Keratinocyte (primary cell): ENCODE measurements at regions not wholly inside any gene's neighbourhood (a gene's known extent, or its start where the extent isn't known, plus 50 kb on each side); places are given as distances from the start of the nearest gene placed in this dataset.

Experiments used
- DNase-seq: peaks from one replicate; pipeline ENCODE4 v3.0.0-alpha.2; 2011; ENCODE audit warnings: low read depth, missing footprints, low spot score
- FAIRE-seq: peaks from 2 replicates; lab custom pipeline; 2011; peaks lifted over from hg19 to GRCh38; lab: Jason Lieb, UNC
- H2AFZ ChIP-seq: 2 replicates; pipeline ENCODE4 v1.6.0; 2012; ENCODE audit warnings: low read length, control low read depth, inconsistent platforms; ENCODE audit not compliant: control insufficient read depth
- H3K27ac ChIP-seq: 2 replicates; pipeline ENCODE4 v1.5.1; 2011; ENCODE audit warnings: low read length; ENCODE audit not compliant: control insufficient read depth, insufficient read depth
- H3K27me3 ChIP-seq: 3 replicates; pipeline ENCODE4 v1.6.0; 2011; ENCODE audit warnings: low read length; ENCODE audit not compliant: control insufficient read depth, insufficient read depth; ENCODE audit errors: extremely low read depth
- H3K36me3 ChIP-seq, 2 experiments: 2 replicates in 1 of 2; 3 replicates in 1 of 2; pipeline ENCODE4 v1.5.1; 2011; ENCODE audit warnings: low read length in 2 of 2, mild to moderate bottlenecking in 1 of 2; ENCODE audit not compliant: control insufficient read depth in 2 of 2, insufficient read depth in 2 of 2; ENCODE audit errors: extremely low read depth in 1 of 2
- H3K4me1 ChIP-seq: 3 replicates; pipeline ENCODE4 v1.5.1; 2011; ENCODE audit warnings: low read length; ENCODE audit not compliant: control insufficient read depth, insufficient read depth; ENCODE audit errors: extremely low read depth
- H3K4me2 ChIP-seq: 3 replicates; pipeline ENCODE4 v1.6.0; 2011; ENCODE audit warnings: low read depth, low read length; ENCODE audit not compliant: control insufficient read depth, insufficient read depth; ENCODE audit errors: extremely low read depth
- H3K4me3 ChIP-seq, 3 experiments: fragments of 200-600 bp in 1 of 3; sonication (generic) in 1 of 3; 2 replicates in 2 of 3; 3 replicates in 1 of 3; pipeline ENCODE4 v1.5.1; 2011 to 2016; ENCODE audit warnings: low read length in 3 of 3, mild to moderate bottlenecking in 3 of 3, control low read depth in 2 of 3, inconsistent platforms in 1 of 3, low read depth in 1 of 3, mixed read lengths in 1 of 3, mixed run types in 1 of 3, moderate library complexity in 1 of 3; ENCODE audit not compliant: control insufficient read depth in 2 of 3, insufficient read depth in 2 of 3; ENCODE audit errors: extremely low read depth in 1 of 3
- H3K79me2 ChIP-seq: 2 replicates; pipeline ENCODE4 v1.6.0; 2012; ENCODE audit warnings: low read length; ENCODE audit not compliant: control insufficient read depth, insufficient read depth
- H3K9ac ChIP-seq: 3 replicates; pipeline ENCODE4 v1.6.0; 2011; ENCODE audit warnings: low read length; ENCODE audit not compliant: control insufficient read depth, insufficient read depth; ENCODE audit errors: extremely low read depth
- H3K9me1 ChIP-seq: 3 replicates; pipeline ENCODE4 v1.6.0; 2011; ENCODE audit warnings: low read length; ENCODE audit not compliant: control insufficient read depth, insufficient read depth; ENCODE audit errors: extremely low read depth
- H3K9me3 ChIP-seq: 2 replicates; pipeline ENCODE4 v1.5.1; 2012; ENCODE audit warnings: low read depth, low read length; ENCODE audit not compliant: control insufficient read depth
- H4K20me1 ChIP-seq: 3 replicates; pipeline ENCODE4 v1.6.0; 2011; ENCODE audit warnings: low read length; ENCODE audit not compliant: control insufficient read depth, insufficient read depth; ENCODE audit errors: extremely low read depth
- EZH2 ChIP-seq: IDR thresholded peaks from one replicate; pipeline ENCODE4 v1.6.1; 2012; ENCODE audit warnings: inconsistent platforms, mild to moderate bottlenecking, low read length, moderate library complexity
- dilution Hi-C: fragments of 300-500 bp; cut with MboI; formaldehyde crosslinking; loops from one replicate; pipeline ENCODE4 v1.7.0; 2020; ENCODE audit warnings: low sequenced_read_pairs; ENCODE audit not compliant: extremely low pct_ligation_motif_present
- TF ChIP-seq, protein P1 (sequence below), 3 experiments: IDR thresholded peaks in 1 of 3; conservative IDR thresholded peaks in 1 of 3; optimal IDR thresholded peaks in 1 of 3; 2 replicates in 2 of 3; 3 replicates in 1 of 3; pipeline versions ENCODE3 to v1.5.1; 2011; ENCODE audit warnings: low read length in 3 of 3, mild to moderate bottlenecking in 3 of 3, moderate library complexity in 2 of 3, control low read depth in 1 of 3, inconsistent platforms in 1 of 3; ENCODE audit not compliant: insufficient read depth in 2 of 3; ENCODE audit errors: extremely low read depth in 1 of 3

DNA sequence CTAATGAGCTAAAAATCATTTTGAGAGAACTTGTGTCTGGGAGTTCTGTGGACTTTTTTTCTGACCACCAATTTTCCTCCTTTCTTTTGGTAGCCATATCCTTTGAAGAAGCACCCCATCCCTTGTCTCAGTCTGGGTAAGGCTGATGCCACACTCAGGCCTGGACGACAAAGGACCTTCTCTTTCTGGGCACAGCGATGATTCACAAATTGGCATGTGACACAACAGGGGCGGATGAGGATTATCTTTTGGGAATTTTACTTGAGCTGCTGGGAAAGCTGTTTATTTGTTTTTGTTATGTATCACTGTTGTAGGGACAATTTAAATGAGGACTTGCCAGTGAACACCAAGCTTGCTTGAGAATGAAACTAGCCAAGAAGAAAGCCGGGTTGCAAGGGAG is 233.4 kb upstream of the HAND2 start:
- no peaks in the 10 kb centered on the region for H3K9me3 ChIP-seq
- H3K4me3 ChIP-seq, result no peak overlapping the region
- H3K27me3 ChIP-seq, result no peaks in the 10 kb centered on the region
- H4K20me1 ChIP-seq, result no peaks in the 10 kb centered on the region
- dilution Hi-C loops, result no loop called here
- no peak overlapping the region for H3K9ac ChIP-seq
- no peak for FAIRE-seq
- no peaks in the 10 kb centered on the region for H3K79me2 ChIP-seq
- TF ChIP-seq, protein P1, sequence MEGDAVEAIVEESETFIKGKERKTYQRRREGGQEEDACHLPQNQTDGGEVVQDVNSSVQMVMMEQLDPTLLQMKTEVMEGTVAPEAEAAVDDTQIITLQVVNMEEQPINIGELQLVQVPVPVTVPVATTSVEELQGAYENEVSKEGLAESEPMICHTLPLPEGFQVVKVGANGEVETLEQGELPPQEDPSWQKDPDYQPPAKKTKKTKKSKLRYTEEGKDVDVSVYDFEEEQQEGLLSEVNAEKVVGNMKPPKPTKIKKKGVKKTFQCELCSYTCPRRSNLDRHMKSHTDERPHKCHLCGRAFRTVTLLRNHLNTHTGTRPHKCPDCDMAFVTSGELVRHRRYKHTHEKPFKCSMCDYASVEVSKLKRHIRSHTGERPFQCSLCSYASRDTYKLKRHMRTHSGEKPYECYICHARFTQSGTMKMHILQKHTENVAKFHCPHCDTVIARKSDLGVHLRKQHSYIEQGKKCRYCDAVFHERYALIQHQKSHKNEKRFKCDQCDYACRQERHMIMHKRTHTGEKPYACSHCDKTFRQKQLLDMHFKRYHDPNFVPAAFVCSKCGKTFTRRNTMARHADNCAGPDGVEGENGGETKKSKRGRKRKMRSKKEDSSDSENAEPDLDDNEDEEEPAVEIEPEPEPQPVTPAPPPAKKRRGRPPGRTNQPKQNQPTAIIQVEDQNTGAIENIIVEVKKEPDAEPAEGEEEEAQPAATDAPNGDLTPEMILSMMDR (optimal IDR thresholded peaks at IDR 0.05 in 1 of 3, IDR thresholded peaks at IDR 0.05 in 1 of 3, conservative IDR thresholded peaks at IDR 0.05 in 1 of 3; ENCODE audit: extremely low read depth in 1 of 3, insufficient read depth in 2 of 3, low read length in 3 of 3), result no peak
- no peak for TF ChIP-seq EZH2
- H2AFZ ChIP-seq, result no peak overlapping the region
- no peaks in the 10 kb centered on the region for H3K4me1 ChIP-seq
- H3K27ac ChIP-seq, result no peak overlapping the region
- H3K4me2 ChIP-seq, result no peak overlapping the region
- DNase-seq, result no peak
- no peaks in the 10 kb centered on the region for H3K36me3 ChIP-seq
- H3K9me1 ChIP-seq, result no peaks in the 10 kb centered on the region

DNA sequence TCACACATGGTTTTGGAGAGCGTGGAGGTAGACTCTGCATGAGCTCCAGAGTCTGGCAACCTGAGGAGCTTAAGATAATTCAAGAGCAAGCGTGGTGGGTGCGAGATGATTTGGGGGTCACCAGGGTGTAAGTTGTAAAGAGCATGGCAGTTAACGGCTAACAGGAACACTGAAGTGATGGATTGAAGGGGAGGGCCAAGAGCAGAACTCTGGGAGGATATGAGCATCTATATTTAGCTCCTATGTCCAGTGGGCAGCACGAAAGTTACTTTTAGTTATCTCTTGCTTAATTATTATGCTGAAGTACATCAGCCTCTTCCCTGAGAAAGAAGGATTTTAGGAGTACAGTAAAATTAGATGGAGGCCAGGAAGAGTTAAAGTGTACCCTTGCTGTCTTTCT is 231.9 kb upstream of the HAND2 start:
- FAIRE-seq, result no peak
- dilution Hi-C loops, result no loop called here

More for the DNA sequence above, 231.9 kb upstream of the HAND2 start:
- H3K27me3 ChIP-seq, result no peaks in the 10 kb centered on the region
- H2AFZ ChIP-seq, result no peak overlapping the region
- DNase-seq, result no peak
- H3K79me2 ChIP-seq, result no peaks in the 10 kb centered on the region
- TF ChIP-seq, protein P1 (optimal IDR thresholded peaks at IDR 0.05 in 1 of 3, IDR thresholded peaks at IDR 0.05 in 1 of 3, conservative IDR thresholded peaks at IDR 0.05 in 1 of 3; ENCODE audit: extremely low read depth in 1 of 3, insufficient read depth in 2 of 3, low read length in 3 of 3), result no peak
- TF ChIP-seq EZH2, result no peak
- H3K27ac ChIP-seq, result no peak overlapping the region
- H3K9me3 ChIP-seq, result no peaks in the 10 kb centered on the region
- H3K36me3 ChIP-seq, result no peaks in the 10 kb centered on the region
- H3K4me3 ChIP-seq, result no peak overlapping the region
- H3K9me1 ChIP-seq, result no peaks in the 10 kb centered on the region
- no peaks in the 10 kb centered on the region for H4K20me1 ChIP-seq
- H3K4me2 ChIP-seq, result no peak overlapping the region
- no peak overlapping the region for H3K9ac ChIP-seq
- no peaks in the 10 kb centered on the region for H3K4me1 ChIP-seq
